NCI-H510A treated with DMSO at 0.1 percent for 48 hours (cell line): ENCODE measurements at regions not wholly inside any gene's neighbourhood (a gene's known extent, or its start where the extent isn't known, plus 50 kb on each side); places are given as distances from the start of the nearest gene placed in this dataset.

Source experiments
- DNase-seq: peaks from one replicate; lab custom pipeline; 2025; lab: John Stamatoyannopoulos, UW

GRCh38 chr11:112751772-112752171 lies 209.4 kb upstream of the NCAM1 start:
- DNase-seq = no peak

- no peak for DNase-seq
These were observed 208.7 kb upstream of the NCAM1 start for GRCh38 chr11:112752563-112752962.

- DNase-seq = no peak
These were observed 207.5 kb upstream of the NCAM1 start for GRCh38 chr11:112753706-112754105.

GRCh38 chr11:112759418-112759817 lies 201.8 kb upstream of the NCAM1 start:
- DNase-seq = no peak

- no peak for DNase-seq
These were observed 200.7 kb upstream of the NCAM1 start for GRCh38 chr11:112760396-112761059.

- DNase-seq = no peak
These were observed 199.1 kb upstream of the NCAM1 start for GRCh38 chr11:112761911-112762706.

GRCh38 chr11:112762707-112763090 lies 198.5 kb upstream of the NCAM1 start:
- DNase-seq = no peak

GRCh38 chr11:112765337-112765736 lies 195.9 kb upstream of the NCAM1 start:
- no peak for DNase-seq

- peak; percentile 5 for DNase-seq
These were observed 192.1 kb upstream of the NCAM1 start for GRCh38 chr11:112769170-112769569.

- DNase-seq = no peak
These were observed 191.6 kb upstream of the NCAM1 start for GRCh38 chr11:112769584-112769983.

- no peak for DNase-seq
These were observed 191.2 kb upstream of the NCAM1 start for GRCh38 chr11:112770033-112770432.

GRCh38 chr11:112770487-112770886 lies 190.7 kb upstream of the NCAM1 start:
- no peak for DNase-seq

- DNase-seq = no peak
These were observed 189.4 kb upstream of the NCAM1 start for GRCh38 chr11:112771851-112772250.

GRCh38 chr11:112773264-112773663 lies 188.0 kb upstream of the NCAM1 start:
- no peak for DNase-seq

- DNase-seq = no peak
These were observed 184.4 kb upstream of the NCAM1 start for GRCh38 chr11:112776834-112777233.

GRCh38 chr11:112777283-112777751 lies 183.9 kb upstream of the NCAM1 start:
- DNase-seq = no peak

- no peak for DNase-seq
These were observed 182.9 kb upstream of the NCAM1 start for GRCh38 chr11:112778091-112778876.

- no peak for DNase-seq
These were observed 182.3 kb upstream of the NCAM1 start for GRCh38 chr11:112778877-112779266.

- DNase-seq = no peak
These were observed 180.7 kb upstream of the NCAM1 start for GRCh38 chr11:112780351-112781087.

- no peak for DNase-seq
These were observed 177.3 kb upstream of the NCAM1 start for GRCh38 chr11:112783945-112784322.

GRCh38 chr11:112784323-112785073 lies 176.7 kb upstream of the NCAM1 start:
- peak; percentile 41 for DNase-seq
